ENCODE measurements at regions not wholly inside any gene's neighbourhood (a gene's known extent, or its start where the extent isn't known, plus 50 kb on each side); places are given as distances from the start of the nearest gene placed in this dataset.

- no peak overlapping the region for H2AFZ ChIP-seq (ENCODE audit: low read depth, low read length)
- in situ Hi-C loops (cut with MboI) (no loop called here), intact Hi-C loops (cut with micrococcal nuclease) (no loop called here)
- no peak overlapping the region for H3K4me2 ChIP-seq (ENCODE audit: insufficient read depth, low read length)
- H3K9me3 ChIP-seq (replicated peaks; ENCODE audit: control insufficient read depth, insufficient read depth, low read depth, low read length) = no peaks in the 10 kb centered on the region; the same call in 1 of the 2 replicates
- no TSS peak for BruUV-seq (replicated peaks)
- H3K79me2 ChIP-seq (ENCODE audit: control insufficient read depth, insufficient read depth, low read length) = no peaks in the 10 kb centered on the region
- H3K27ac ChIP-seq (ENCODE audit: extremely low read depth, low read depth, low read length) = no peak overlapping the region
- WGBS (ENCODE audit: insufficient coverage, low coverage, missing lambda C conversion rate) = 0% methylated on average over 3 of the region's 3 CpGs
- H3K27me3 ChIP-seq (ENCODE audit: control insufficient read depth in 2 of 2, insufficient read depth in 2 of 2, low read length in 2 of 2) = no peaks in the 10 kb centered on the region
- DNase-seq (ENCODE audit: extremely low read depth in 1 of 4, low spot score in 3 of 4) (no peak), FAIRE-seq (no peak), ATAC-seq (no peak)
- H4K20me1 ChIP-seq (replicated peaks; ENCODE audit: control insufficient read depth, insufficient read depth, low read length) = no peaks in the 10 kb centered on the region
- POLR2A ChIA-PET = no interaction called here
- H3K36me3 ChIP-seq (ENCODE audit: control insufficient read depth, insufficient read depth, low read length) = no peaks in the 10 kb centered on the region
- no peaks in the 10 kb centered on the region for H3K9me1 ChIP-seq (ENCODE audit: control insufficient read depth, insufficient read depth, low read length)
- H3K4me3 ChIP-seq = no peak overlapping the region
- H3K9ac ChIP-seq (ENCODE audit: insufficient read depth in 1 of 2, low read depth in 2 of 2, low read length in 2 of 2) = no peak overlapping the region
- CTCF ChIA-PET (ENCODE audit: low intra/inter-chr PET ratio) = no interaction called here
- no peaks in the 10 kb centered on the region for H3K4me1 ChIP-seq (replicated peaks in 1 of 2; ENCODE audit: control insufficient read depth in 2 of 2, insufficient read depth in 2 of 2, low read length in 2 of 2)
- TF ChIP-seq HOXB6 (CRISPR knock-in tag; IDR thresholded peaks at IDR 0.05; ENCODE audit: borderline replicate concordance) (no peak), RHOXF2B (CRISPR knock-in tag; conservative IDR thresholded peaks at IDR 0.05) (no peak), FOXK2 (conservative IDR thresholded peaks at IDR 0.05 in 1 of 2, IDR thresholded peaks at IDR 0.05 in 1 of 2; ENCODE audit: low read depth in 2 of 2) (no peak), MYBL2 (IDR thresholded peaks at IDR 0.05; ENCODE audit: low read depth) (no peak), MYBL2 (CRISPR knock-in tag; IDR thresholded peaks at IDR 0.05; ENCODE audit: borderline replicate concordance) (no peak), KDM4B (IDR thresholded peaks at IDR 0.05; ENCODE audit: borderline replicate concordance in 2 of 2, low read depth in 1 of 2) (no peak), PREB (CRISPR knock-in tag; IDR thresholded peaks at IDR 0.05) (no peak), PML (IDR thresholded peaks at IDR 0.05; ENCODE audit: low read length) (no peak), ARNT (IDR thresholded peaks at IDR 0.05) (no peak), ZBTB34 (CRISPR knock-in tag; IDR thresholded peaks at IDR 0.05) (no peak), ATF6 (CRISPR knock-in tag; IDR thresholded peaks at IDR 0.05) (no peak), TFAP4 (CRISPR knock-in tag; IDR thresholded peaks at IDR 0.05; ENCODE audit: borderline replicate concordance) (no peak), VEZF1 (CRISPR knock-in tag; IDR thresholded peaks at IDR 0.05) (no peak), ASH1L (IDR thresholded peaks at IDR 0.05; ENCODE audit: borderline replicate concordance, low read depth, partially characterized antibody) (no peak), STAT5B (CRISPR knock-in tag; IDR thresholded peaks at IDR 0.05) (no peak), TRIM24 (IDR thresholded peaks at IDR 0.05) (no peak)
Observed at GRCh38 chr3:95280711-95281352, 1218.0 kb downstream of the NSUN3 start.

Data from K562 (cell line).